ENCODE measurements at regions not wholly inside any gene's neighbourhood (a gene's known extent, or its start where the extent isn't known, plus 50 kb on each side); places are given as distances from the start of the nearest gene placed in this dataset.

GRCh38 chr21:41578716-41579115, 70.8 kb upstream of the TMPRSS2 start:
- in situ Hi-C loops (cut with HindIII; ENCODE audit: extremely low pct_ligation_motif_present, low pct_unique_long_range_greater_than_20kb) = no loop called here
- Histone ChIP-seq H3K36me3 (replicated peaks in 1 of 2; ENCODE audit: control insufficient read depth in 1 of 2, insufficient read depth in 2 of 2, low read length in 2 of 2) (no peaks in the 10 kb centered on the region), H3K4me2 (ENCODE audit: low read depth, low read length) (no peak overlapping the region), H3K9ac (ENCODE audit: insufficient read depth, low read depth, low read length) (no peak overlapping the region), H3K4me1 (ENCODE audit: insufficient read depth, low read length) (peaks cover 42% of the 10 kb centered on the region), H3K79me2 (ENCODE audit: insufficient read depth, low read length) (no peaks in the 10 kb centered on the region), H2AFZ (ENCODE audit: low read length) (no peak overlapping the region), H3K27me3 (ENCODE audit: control insufficient read depth in 1 of 2, insufficient read depth in 2 of 2, low read length in 2 of 2) (no peaks in the 10 kb centered on the region; a peak in 1 of 5 replicates), H3K9me3 (ENCODE audit: low read length) (peaks cover 14% of the 10 kb centered on the region), H4K20me1 (ENCODE audit: insufficient read depth, low read length) (no peaks in the 10 kb centered on the region), H3K4me3 (replicated peaks in 1 of 3; ENCODE audit: insufficient read depth in 1 of 3, low read depth in 2 of 3, low read length in 3 of 3) (no peak overlapping the region), H3K27ac (ENCODE audit: extremely low read length, insufficient read depth, low read length) (no peak overlapping the region)
- no TSS peak for BruUV-seq (replicated peaks)
- ChIA-PET CTCF (ENCODE audit: low intra/inter-chr PET ratio, low total read pairs) (no interaction called here), POLR2A (no interaction called here)
- intact Hi-C loops (cut with micrococcal nuclease; ENCODE audit: unreplicated experiment) = no loop called here
- FAIRE-seq (no peak), DNase-seq (ENCODE audit: low spot score) (no peak), ATAC-seq (no peak)
- WGBS (ENCODE audit: low lambda C conversion rate) = 2% methylated on average over 2 of the region's 2 CpGs
- TF ChIP-seq ZNF781 (CRISPR knock-in tag; IDR thresholded peaks at IDR 0.05; ENCODE audit: borderline replicate concordance, not compliant biosample characterization) (no peak), ZNF567 (CRISPR knock-in tag; IDR thresholded peaks at IDR 0.05; ENCODE audit: borderline replicate concordance) (no peak), ZNF547 (CRISPR knock-in tag; IDR thresholded peaks at IDR 0.05) (no peak), ZNF891 (CRISPR knock-in tag; IDR thresholded peaks at IDR 0.05) (no peak), ZNF740 (CRISPR knock-in tag; IDR thresholded peaks at IDR 0.05) (no peak), IKZF4 (CRISPR knock-in tag; IDR thresholded peaks at IDR 0.05; ENCODE audit: borderline replicate concordance, low read depth, not compliant biosample characterization) (no peak), RAD21 (CRISPR knock-in tag; IDR thresholded peaks at IDR 0.05) (no peak), NFRKB (IDR thresholded peaks at IDR 0.05) (no peak), ZSCAN21 (CRISPR knock-in tag; IDR thresholded peaks at IDR 0.05; ENCODE audit: borderline replicate concordance) (no peak), HNRNPK (IDR thresholded peaks at IDR 0.05; ENCODE audit: low read depth, low read length, poor library complexity, severe bottlenecking) (no peak), ZNF749 (CRISPR knock-in tag; IDR thresholded peaks at IDR 0.05; ENCODE audit: borderline replicate concordance) (no peak), ZNF784 (CRISPR knock-in tag; IDR thresholded peaks at IDR 0.05; ENCODE audit: borderline replicate concordance) (no peak)

Data from HepG2 (cell line).